ENCODE measurements at regions not wholly inside any gene's neighbourhood (a gene's known extent, or its start where the extent isn't known, plus 50 kb on each side); places are given as distances from the start of the nearest gene placed in this dataset.

DNA sequence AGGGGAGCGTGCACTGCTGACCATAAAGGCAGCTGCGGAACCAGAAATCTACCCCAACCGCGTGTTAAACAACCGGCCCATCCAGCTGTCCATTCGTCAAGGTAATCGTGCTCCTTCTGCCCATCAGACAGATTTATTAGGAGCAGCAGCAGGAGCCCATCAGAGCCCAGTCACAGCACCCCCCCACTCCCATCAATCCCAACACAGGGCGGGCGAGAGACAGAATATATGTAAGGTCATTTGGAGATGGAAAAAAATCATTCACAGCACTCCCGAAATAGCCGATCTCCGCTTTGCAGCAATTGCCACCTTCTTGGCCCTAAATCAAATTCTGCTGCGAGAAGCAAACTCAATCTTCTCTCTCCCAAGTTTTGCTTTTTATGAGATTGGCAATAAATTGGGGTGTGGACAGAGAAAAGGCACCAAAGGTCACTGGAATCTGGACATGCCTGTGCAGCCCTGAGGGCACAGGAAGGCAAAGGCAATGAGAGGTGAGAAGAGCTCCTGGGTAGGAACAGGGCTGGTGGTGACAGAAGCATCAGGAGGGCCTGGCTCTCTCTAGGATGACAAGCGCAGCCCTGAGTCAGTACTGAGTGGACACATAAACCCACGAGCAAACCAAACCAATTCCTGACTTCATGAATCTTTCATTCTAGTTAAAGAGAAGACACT, 145.0 kb upstream of the ZMIZ1 start:
- TF ChIP-seq, protein P1, sequence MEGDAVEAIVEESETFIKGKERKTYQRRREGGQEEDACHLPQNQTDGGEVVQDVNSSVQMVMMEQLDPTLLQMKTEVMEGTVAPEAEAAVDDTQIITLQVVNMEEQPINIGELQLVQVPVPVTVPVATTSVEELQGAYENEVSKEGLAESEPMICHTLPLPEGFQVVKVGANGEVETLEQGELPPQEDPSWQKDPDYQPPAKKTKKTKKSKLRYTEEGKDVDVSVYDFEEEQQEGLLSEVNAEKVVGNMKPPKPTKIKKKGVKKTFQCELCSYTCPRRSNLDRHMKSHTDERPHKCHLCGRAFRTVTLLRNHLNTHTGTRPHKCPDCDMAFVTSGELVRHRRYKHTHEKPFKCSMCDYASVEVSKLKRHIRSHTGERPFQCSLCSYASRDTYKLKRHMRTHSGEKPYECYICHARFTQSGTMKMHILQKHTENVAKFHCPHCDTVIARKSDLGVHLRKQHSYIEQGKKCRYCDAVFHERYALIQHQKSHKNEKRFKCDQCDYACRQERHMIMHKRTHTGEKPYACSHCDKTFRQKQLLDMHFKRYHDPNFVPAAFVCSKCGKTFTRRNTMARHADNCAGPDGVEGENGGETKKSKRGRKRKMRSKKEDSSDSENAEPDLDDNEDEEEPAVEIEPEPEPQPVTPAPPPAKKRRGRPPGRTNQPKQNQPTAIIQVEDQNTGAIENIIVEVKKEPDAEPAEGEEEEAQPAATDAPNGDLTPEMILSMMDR (IDR thresholded peaks at IDR 0.05) = no peak
- TF ChIP-seq POLR2A (IDR thresholded peaks at IDR 0.05) (no peak), EP300 (IDR thresholded peaks at IDR 0.05) (no peak)

Data from suprapubic skin (tissue), 3 donors.